ENCODE measurements at regions not wholly inside any gene's neighbourhood (a gene's known extent, or its start where the extent isn't known, plus 50 kb on each side); places are given as distances from the start of the nearest gene placed in this dataset.
"Not testable (repeated sequence)": the region's sequence is repeated elsewhere in the genome, so short reads cannot be mapped to it uniquely, and the experiment has no call there.

DNA sequence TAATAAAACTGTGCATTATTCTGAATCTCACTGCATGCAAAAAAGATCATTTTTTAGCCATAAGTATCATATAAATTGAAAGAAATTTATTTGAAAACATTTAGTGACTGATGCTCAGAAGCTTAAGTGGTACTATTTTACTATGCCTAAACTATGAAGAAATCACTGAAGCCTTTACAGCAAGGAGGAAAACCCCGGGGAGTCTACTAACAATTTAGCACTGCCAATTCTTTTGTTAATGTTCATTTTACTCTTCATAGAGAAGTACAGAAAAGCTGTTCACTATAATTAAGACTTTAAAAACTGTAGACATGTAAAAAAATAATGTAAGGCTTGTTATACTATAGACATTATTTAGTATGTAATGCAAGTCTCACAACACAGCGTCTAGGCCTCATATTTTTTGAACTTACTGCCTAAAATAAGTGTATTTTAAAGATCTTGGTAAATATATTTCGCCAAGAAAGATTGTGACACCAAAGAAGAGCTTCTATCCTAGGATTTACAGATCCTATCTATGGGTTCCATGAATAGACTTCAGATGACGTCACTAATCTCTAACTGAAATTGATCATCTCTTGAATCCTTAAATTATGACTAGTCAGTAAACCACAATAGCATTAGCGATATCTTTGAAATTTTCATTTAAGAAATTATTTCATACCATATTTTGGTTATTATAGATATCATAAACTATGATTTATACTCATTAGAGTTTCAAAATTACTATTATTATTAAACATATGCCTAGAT, 602.5 kb downstream of the TMA16 start:
- H3K36me3 Mint-ChIP-seq (ENCODE audit: low read depth), result no peaks in the 10 kb centered on the region
- no peak overlapping the region for H3K4me3 Mint-ChIP-seq
- H3K9me3 Mint-ChIP-seq, result no peaks in the 10 kb centered on the region
- H3K27me3 Mint-ChIP-seq (ENCODE audit: low read depth, poor library complexity), result no peaks in the 10 kb centered on the region
- TF ChIP-seq, protein P1, sequence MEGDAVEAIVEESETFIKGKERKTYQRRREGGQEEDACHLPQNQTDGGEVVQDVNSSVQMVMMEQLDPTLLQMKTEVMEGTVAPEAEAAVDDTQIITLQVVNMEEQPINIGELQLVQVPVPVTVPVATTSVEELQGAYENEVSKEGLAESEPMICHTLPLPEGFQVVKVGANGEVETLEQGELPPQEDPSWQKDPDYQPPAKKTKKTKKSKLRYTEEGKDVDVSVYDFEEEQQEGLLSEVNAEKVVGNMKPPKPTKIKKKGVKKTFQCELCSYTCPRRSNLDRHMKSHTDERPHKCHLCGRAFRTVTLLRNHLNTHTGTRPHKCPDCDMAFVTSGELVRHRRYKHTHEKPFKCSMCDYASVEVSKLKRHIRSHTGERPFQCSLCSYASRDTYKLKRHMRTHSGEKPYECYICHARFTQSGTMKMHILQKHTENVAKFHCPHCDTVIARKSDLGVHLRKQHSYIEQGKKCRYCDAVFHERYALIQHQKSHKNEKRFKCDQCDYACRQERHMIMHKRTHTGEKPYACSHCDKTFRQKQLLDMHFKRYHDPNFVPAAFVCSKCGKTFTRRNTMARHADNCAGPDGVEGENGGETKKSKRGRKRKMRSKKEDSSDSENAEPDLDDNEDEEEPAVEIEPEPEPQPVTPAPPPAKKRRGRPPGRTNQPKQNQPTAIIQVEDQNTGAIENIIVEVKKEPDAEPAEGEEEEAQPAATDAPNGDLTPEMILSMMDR (IDR thresholded peaks at IDR 0.05), result no peak
- H3K27ac Mint-ChIP-seq, result no peak overlapping the region
- H3K4me1 Mint-ChIP-seq, result peaks cover 3% of the 10 kb centered on the region
- DNase-seq, result no peak

DNA sequence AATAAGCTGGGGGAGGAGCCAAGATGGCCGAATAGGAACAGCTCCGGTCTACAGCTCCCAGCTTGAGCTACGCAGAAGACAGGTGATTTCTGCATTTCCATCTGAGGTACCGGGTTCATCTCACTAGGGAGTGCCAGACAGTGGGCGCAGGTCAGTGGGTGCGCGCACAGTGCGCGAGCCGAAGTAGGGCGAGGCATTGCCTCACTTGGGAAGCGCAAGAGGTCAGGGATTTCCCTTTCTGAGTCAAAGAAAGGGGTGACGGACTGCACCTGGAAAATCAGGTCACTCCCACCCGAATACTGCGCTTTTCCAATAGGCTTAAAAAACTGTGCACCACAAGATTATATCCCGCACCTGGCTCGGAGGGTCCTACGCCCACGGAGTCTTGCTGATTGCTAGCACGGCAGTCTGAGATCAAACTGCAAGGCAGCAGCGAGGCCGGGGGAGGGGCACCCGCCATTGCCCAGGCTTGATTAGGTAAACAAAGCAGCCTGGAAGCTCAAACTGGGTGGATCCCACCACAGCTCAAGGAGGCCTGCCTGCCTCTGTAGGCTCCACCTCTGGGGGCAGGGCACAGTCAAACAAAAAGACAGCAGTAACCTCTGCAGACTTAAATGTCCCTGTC, 606.4 kb downstream of the TMA16 start:
- not testable (repeated sequence) for H3K27ac Mint-ChIP-seq; H3K36me3 Mint-ChIP-seq (ENCODE audit: low read depth); H3K9me3 Mint-ChIP-seq; H3K4me3 Mint-ChIP-seq; H3K27me3 Mint-ChIP-seq (ENCODE audit: low read depth, poor library complexity); H3K4me1 Mint-ChIP-seq
- DNase-seq, result peak; percentile 11

DNA sequence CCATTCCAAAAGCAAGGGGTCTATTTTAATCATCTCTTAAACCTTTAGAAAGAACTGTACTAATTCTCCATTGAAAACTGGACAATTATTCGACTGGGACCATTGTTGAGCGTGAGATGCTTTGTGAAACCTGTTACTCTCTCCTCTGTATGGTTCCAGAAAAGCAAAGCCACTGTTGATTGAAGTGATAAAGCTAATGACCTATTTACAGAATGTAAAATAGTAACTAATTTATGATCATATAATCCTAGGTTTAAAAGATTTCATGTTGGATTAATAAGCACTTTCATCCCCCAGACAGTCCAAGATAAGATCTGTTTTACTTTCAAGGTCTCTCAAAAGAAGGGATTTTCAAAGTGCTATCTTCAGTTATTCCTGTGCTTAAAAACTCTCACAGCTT, 614.5 kb downstream of the TMA16 start:
- no peak for DNase-seq
- no peaks in the 10 kb centered on the region for H3K27me3 Mint-ChIP-seq (ENCODE audit: low read depth, poor library complexity)
- H3K4me3 Mint-ChIP-seq, result no peak overlapping the region
- no peak overlapping the region for H3K27ac Mint-ChIP-seq
- H3K9me3 Mint-ChIP-seq, result no peaks in the 10 kb centered on the region
- H3K36me3 Mint-ChIP-seq (ENCODE audit: low read depth), result no peaks in the 10 kb centered on the region
- no peaks in the 10 kb centered on the region for H3K4me1 Mint-ChIP-seq
- TF ChIP-seq, protein P1 (IDR thresholded peaks at IDR 0.05), result no peak

DNA sequence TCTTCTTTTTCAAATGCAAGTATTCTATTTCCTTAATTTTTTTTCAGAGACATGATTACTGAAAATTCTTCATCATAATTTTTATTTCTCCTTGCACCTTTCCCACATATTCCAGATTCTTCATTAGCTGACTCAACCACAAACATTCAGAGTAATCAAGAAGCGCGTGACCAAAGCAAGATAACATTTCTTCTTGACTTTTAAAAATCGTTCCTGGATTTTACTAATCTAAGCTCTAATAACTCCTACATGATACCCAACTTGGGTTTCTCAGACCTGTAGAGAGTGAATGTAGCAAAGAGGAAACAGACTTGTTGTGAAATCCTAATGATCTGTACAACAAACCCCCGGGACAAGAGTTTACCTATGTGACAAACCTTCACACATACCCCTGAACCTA, 615.0 kb downstream of the TMA16 start:
- H3K36me3 Mint-ChIP-seq (ENCODE audit: low read depth), result no peaks in the 10 kb centered on the region
- no peak for DNase-seq
- H3K4me3 Mint-ChIP-seq, result no peak overlapping the region
- no peaks in the 10 kb centered on the region for H3K9me3 Mint-ChIP-seq
- TF ChIP-seq, protein P1 (IDR thresholded peaks at IDR 0.05), result no peak
- no peak overlapping the region for H3K27ac Mint-ChIP-seq
- H3K27me3 Mint-ChIP-seq (ENCODE audit: low read depth, poor library complexity), result no peaks in the 10 kb centered on the region
- no peaks in the 10 kb centered on the region for H3K4me1 Mint-ChIP-seq

DNA sequence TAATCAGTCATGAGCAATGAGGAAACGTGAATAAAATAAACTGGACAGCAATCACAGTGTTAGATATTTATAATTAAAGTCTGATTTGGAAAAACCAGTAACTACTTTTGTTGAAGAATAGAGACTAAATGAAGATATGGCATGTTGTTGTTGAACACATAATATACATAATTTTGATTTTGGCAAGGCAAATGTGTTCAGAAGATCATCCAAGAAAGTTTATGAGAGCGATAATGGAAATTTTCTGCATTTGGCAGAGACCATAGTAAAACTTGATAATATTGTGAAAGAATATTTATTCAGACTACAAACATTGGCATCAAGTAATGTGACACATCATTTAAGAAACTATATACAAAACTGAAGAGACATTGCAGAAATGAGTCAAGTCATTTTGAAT, 620.7 kb downstream of the TMA16 start:
- no peak for DNase-seq
- Mint-ChIP-seq H3K36me3 (ENCODE audit: low read depth) (no peaks in the 10 kb centered on the region), H3K4me3 (no peak overlapping the region), H3K27ac (no peak overlapping the region), H3K27me3 (ENCODE audit: low read depth, poor library complexity) (no peaks in the 10 kb centered on the region), H3K9me3 (no peaks in the 10 kb centered on the region), H3K4me1 (no peaks in the 10 kb centered on the region)
- TF ChIP-seq, protein P1 (IDR thresholded peaks at IDR 0.05), result no peak

DNA sequence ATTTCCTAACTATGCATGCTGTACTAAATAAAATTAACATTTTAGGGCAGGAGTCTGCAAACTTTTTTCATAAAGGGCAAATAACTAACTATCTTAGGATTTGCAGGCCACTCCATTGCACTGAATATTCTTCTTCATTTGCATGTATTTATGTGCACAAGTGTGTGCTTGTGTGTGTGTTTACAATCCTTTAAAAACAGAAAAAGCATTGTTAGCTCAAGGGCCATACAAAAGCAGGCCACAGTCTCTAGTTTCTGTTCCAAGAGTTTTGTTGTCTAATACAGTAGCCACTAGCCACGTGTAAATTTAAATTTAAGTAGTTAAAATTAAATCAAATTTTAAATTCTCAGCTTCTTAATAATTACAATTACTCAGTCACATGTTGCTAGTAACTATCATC, 621.8 kb downstream of the TMA16 start:
- TF ChIP-seq, protein P1 (IDR thresholded peaks at IDR 0.05), result no peak

More for the DNA sequence above, 621.8 kb downstream of the TMA16 start:
- Mint-ChIP-seq H3K27me3 (ENCODE audit: low read depth, poor library complexity) (no peaks in the 10 kb centered on the region), H3K27ac (no peak overlapping the region), H3K36me3 (ENCODE audit: low read depth) (no peaks in the 10 kb centered on the region), H3K4me1 (no peaks in the 10 kb centered on the region), H3K9me3 (no peaks in the 10 kb centered on the region), H3K4me3 (no peak overlapping the region)
- no peak for DNase-seq

All from nephron progenitor cell (in vitro differentiated cells).